Endothelial cell of umbilical vein (primary cell): ENCODE measurements at regions not wholly inside any gene's neighbourhood (a gene's known extent, or its start where the extent isn't known, plus 50 kb on each side); places are given as distances from the start of the nearest gene placed in this dataset.

Source experiments
- BruUV-seq: library from RNA; stranded (reverse); fragments of 400-500 nt; replicated peaks from 2 replicates; lab custom pipeline; 2021; lab: Mats Ljungman, UMichigan
- CTCF ChIA-PET: fragments of 300-600, 350-600 bp; sonication (Branson Sonifier 250); formaldehyde crosslinking; loops from one replicate; lab custom pipeline; 2021; ENCODE audit warnings: antibody characterized with exemption, inconsistent platforms; lab: Charles Lee
- POLR2A ChIA-PET: fragments of 300-600, 350-600 bp; sonication (Branson Sonifier 250); formaldehyde crosslinking; loops from one replicate; lab custom pipeline; 2021; ENCODE audit warnings: antibody characterized with exemption, inconsistent platforms; lab: Charles Lee
- DNase-seq: peaks from one replicate; pipeline ENCODE4 v3.0.0-alpha.2; 2011; ENCODE audit warnings: low read depth, low spot score
- FAIRE-seq: peaks from 2 replicates; lab custom pipeline; 2011; peaks lifted over from hg19 to GRCh38; lab: Jason Lieb, UNC
- H2AFZ ChIP-seq: 2 replicates; pipeline ENCODE4 v1.6.0; 2012; ENCODE audit warnings: low read depth, low read length, control low read depth, inconsistent platforms
- H3K27ac ChIP-seq: 2 replicates; pipeline ENCODE4 v1.5.1; 2011; ENCODE audit warnings: low read depth, mild to moderate bottlenecking, control low read depth, low read length, moderate library complexity; ENCODE audit not compliant: insufficient read depth
- H3K27me3 ChIP-seq, 2 experiments: 2 replicates each; pipeline versions ENCODE4 v1.6.0 to v1.6.1; 2011; ENCODE audit warnings: low read length in 2 of 2, mixed read lengths in 1 of 2; ENCODE audit not compliant: control insufficient read depth in 2 of 2, insufficient read depth in 2 of 2
- H3K36me3 ChIP-seq, 2 experiments: 2 replicates in 1 of 2; 3 replicates in 1 of 2; pipeline ENCODE4 v1.5.1; 2011; ENCODE audit warnings: low read length in 2 of 2, mild to moderate bottlenecking in 1 of 2, moderate library complexity in 1 of 2; ENCODE audit not compliant: control insufficient read depth in 2 of 2, insufficient read depth in 2 of 2; ENCODE audit errors: extremely low read depth in 1 of 2
- H3K4me1 ChIP-seq: 3 replicates; pipeline ENCODE4 v1.5.1; 2011; ENCODE audit warnings: mild to moderate bottlenecking, low read length; ENCODE audit not compliant: control insufficient read depth, insufficient read depth; ENCODE audit errors: extremely low read depth
- H3K4me2 ChIP-seq: 2 replicates; pipeline ENCODE4 v1.6.1; 2011; ENCODE audit warnings: low read length, control low read depth, mixed read lengths; ENCODE audit not compliant: insufficient read depth
- H3K4me3 ChIP-seq, 3 experiments: fragments of 200-600 bp in 1 of 3; sonication (generic), shearing (Covaris generic) in 1 of 3; replicated peaks in 1 of 3; 2 replicates each; pipeline ENCODE4 v1.5.1; 2011 to 2016; ENCODE audit warnings: control low read depth in 3 of 3, low read length in 3 of 3, mild to moderate bottlenecking in 2 of 3, inconsistent platforms in 1 of 3, low read depth in 1 of 3, moderate library complexity in 1 of 3; ENCODE audit not compliant: insufficient read depth in 1 of 3
- H3K79me2 ChIP-seq: 2 replicates; pipeline ENCODE4 v1.6.0; 2012; ENCODE audit warnings: low read length, inconsistent platforms; ENCODE audit not compliant: control insufficient read depth, insufficient read depth
- H3K9ac ChIP-seq: replicated peaks from 2 replicates; pipeline ENCODE3; 2011; ENCODE audit warnings: low read length, control low read depth; ENCODE audit not compliant: insufficient read depth; ENCODE audit errors: extremely low read depth
- H3K9me1 ChIP-seq: replicated peaks from 3 replicates; pipeline ENCODE4 v1.6.0; 2011; ENCODE audit warnings: mild to moderate bottlenecking, low read length; ENCODE audit not compliant: control insufficient read depth, insufficient read depth; ENCODE audit errors: extremely low read depth
- H3K9me3 ChIP-seq: replicated peaks from 2 replicates; pipeline ENCODE4 v1.5.1; 2012; ENCODE audit warnings: low read length, inconsistent platforms; ENCODE audit not compliant: control insufficient read depth, insufficient read depth
- H4K20me1 ChIP-seq: replicated peaks from 2 replicates; pipeline ENCODE3; 2011; ENCODE audit warnings: mild to moderate bottlenecking, low read length; ENCODE audit not compliant: control insufficient read depth, insufficient read depth; ENCODE audit errors: extremely low read depth
- EZH2 ChIP-seq: IDR thresholded peaks from 2 replicates; pipeline ENCODE4 v1.6.1; 2012; ENCODE audit warnings: borderline replicate concordance, low read depth, mild to moderate bottlenecking, moderate library complexity, low read length, inconsistent platforms; ENCODE audit not compliant: severe bottlenecking
- FOS ChIP-seq: IDR thresholded peaks from 2 replicates; pipeline ENCODE4 v1.6.1; 2011; ENCODE audit warnings: mild to moderate bottlenecking, low read length, moderate library complexity, borderline replicate concordance; ENCODE audit not compliant: insufficient read depth
- GATA2 ChIP-seq: IDR thresholded peaks from 2 replicates; pipeline ENCODE4 v1.7.0; 2011; ENCODE audit warnings: low read depth, mild to moderate bottlenecking, moderate library complexity, mixed read lengths, low read length; ENCODE audit not compliant: insufficient read length, insufficient read depth
- JUN ChIP-seq: IDR thresholded peaks from 2 replicates; pipeline ENCODE4 v1.6.1; 2011; ENCODE audit warnings: borderline replicate concordance, low read depth; ENCODE audit not compliant: insufficient read length, insufficient read depth
- MYC ChIP-seq: IDR thresholded peaks from one replicate; pipeline ENCODE4 v1.6.1; 2011; ENCODE audit warnings: mild to moderate bottlenecking, low read depth, low read length
- POLR2A ChIP-seq: IDR thresholded peaks from 2 replicates; pipeline ENCODE4 v1.6.1; 2012; ENCODE audit warnings: low read depth, mild to moderate bottlenecking, control low read depth, low read length
- POLR2AphosphoS5 ChIP-seq: IDR thresholded peaks from 2 replicates; pipeline ENCODE4 v1.6.1; 2012; ENCODE audit warnings: low read depth, mild to moderate bottlenecking, control low read depth, low read length, moderate library complexity; ENCODE audit not compliant: insufficient read depth
- dilution Hi-C: fragments of 300-500 bp; cut with MboI; formaldehyde crosslinking; loops from one replicate; pipeline ENCODE4 v1.15.0; 2019; ENCODE audit warnings: low sequenced_read_pairs; ENCODE audit not compliant: extremely low pct_ligation_motif_present
- intact Hi-C: fragments of 100-400 bp; cut with micrococcal nuclease; formaldehyde crosslinking; loops from one replicate; pipeline ENCODE4 v1.10.0; 2022
- TF ChIP-seq, protein P1 (sequence below), 2 donors: IDR thresholded peaks; 1 replicate in 1 of 2; 2 replicates in 1 of 2; pipeline ENCODE4 v1.5.1; 2011; ENCODE audit warnings: low read length in 2 of 2, mild to moderate bottlenecking in 2 of 2, moderate library complexity in 2 of 2, control low read depth in 1 of 2, inconsistent platforms in 1 of 2, low read depth in 1 of 2; ENCODE audit not compliant: insufficient read depth in 1 of 2; ENCODE audit errors: extremely low read depth in 1 of 2
- TF ChIP-seq, protein P2 (sequence below): IDR thresholded peaks from 2 replicates; pipeline ENCODE4 v1.6.1; 2011; ENCODE audit not compliant: insufficient read depth, insufficient read length

DNA sequence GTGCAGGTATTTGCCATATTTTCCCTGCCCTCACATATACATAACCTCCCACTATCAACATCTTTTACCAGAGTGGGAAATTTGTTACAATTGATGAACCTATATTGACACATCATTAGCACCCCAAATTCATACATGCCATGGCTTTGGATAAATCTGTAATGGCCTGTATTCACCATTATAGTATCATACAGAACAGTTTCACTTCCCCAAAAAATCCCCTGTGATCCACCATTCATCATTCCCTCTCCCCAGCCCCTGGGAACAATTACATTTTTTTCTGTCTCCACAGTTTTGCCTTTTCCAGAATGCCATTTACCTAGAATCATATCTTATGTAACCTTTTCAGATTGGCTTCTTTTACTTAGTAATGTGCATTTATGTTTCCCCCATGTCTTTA is 494.5 kb downstream of the RNF144A start:
- H3K36me3 ChIP-seq, result no peaks in the 10 kb centered on the region
- dilution Hi-C loops, result no loop called here

More for the DNA sequence above, 494.5 kb downstream of the RNF144A start:
- DNase-seq, result no peak
- BruUV-seq, result no TSS peak
- Histone ChIP-seq H3K27ac (no peak overlapping the region), H3K79me2 (no peaks in the 10 kb centered on the region), H2AFZ (no peak overlapping the region), H3K9ac (no peak overlapping the region), H3K4me3 (no peak overlapping the region), H4K20me1 (no peaks in the 10 kb centered on the region), H3K9me1 (no peaks in the 10 kb centered on the region), H3K9me3 (no peaks in the 10 kb centered on the region), H3K4me1 (no peaks in the 10 kb centered on the region), H3K27me3 (no peaks in the 10 kb centered on the region), H3K4me2 (no peak overlapping the region)
- intact Hi-C loops, result no loop called here
- no peak for FAIRE-seq
- TF ChIP-seq, protein P1, sequence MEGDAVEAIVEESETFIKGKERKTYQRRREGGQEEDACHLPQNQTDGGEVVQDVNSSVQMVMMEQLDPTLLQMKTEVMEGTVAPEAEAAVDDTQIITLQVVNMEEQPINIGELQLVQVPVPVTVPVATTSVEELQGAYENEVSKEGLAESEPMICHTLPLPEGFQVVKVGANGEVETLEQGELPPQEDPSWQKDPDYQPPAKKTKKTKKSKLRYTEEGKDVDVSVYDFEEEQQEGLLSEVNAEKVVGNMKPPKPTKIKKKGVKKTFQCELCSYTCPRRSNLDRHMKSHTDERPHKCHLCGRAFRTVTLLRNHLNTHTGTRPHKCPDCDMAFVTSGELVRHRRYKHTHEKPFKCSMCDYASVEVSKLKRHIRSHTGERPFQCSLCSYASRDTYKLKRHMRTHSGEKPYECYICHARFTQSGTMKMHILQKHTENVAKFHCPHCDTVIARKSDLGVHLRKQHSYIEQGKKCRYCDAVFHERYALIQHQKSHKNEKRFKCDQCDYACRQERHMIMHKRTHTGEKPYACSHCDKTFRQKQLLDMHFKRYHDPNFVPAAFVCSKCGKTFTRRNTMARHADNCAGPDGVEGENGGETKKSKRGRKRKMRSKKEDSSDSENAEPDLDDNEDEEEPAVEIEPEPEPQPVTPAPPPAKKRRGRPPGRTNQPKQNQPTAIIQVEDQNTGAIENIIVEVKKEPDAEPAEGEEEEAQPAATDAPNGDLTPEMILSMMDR (IDR thresholded peaks at IDR 0.05; ENCODE audit: extremely low read depth in 1 of 2, insufficient read depth in 1 of 2, low read depth in 1 of 2, low read length in 2 of 2), result no peak
- TF ChIP-seq EZH2, result no peak
- TF ChIP-seq, protein P2, sequence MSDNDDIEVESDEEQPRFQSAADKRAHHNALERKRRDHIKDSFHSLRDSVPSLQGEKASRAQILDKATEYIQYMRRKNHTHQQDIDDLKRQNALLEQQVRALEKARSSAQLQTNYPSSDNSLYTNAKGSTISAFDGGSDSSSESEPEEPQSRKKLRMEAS, result no peak
- TF ChIP-seq POLR2A, result no peak
- no peak for TF ChIP-seq JUN
- no peak for TF ChIP-seq GATA2
- TF ChIP-seq POLR2AphosphoS5, result no peak
- TF ChIP-seq FOS, result no peak
- no peak for TF ChIP-seq MYC
- ChIA-PET POLR2A (no interaction called here), CTCF (no interaction called here)
